ACC112 (cell line): ENCODE measurements at regions not wholly inside any gene's neighbourhood (a gene's known extent, or its start where the extent isn't known, plus 50 kb on each side); places are given as distances from the start of the nearest gene placed in this dataset.
"Not testable (repeated sequence)": the region's sequence is repeated elsewhere in the genome, so short reads cannot be mapped to it uniquely, and the experiment has no call there.

Source experiments
- H2AFZ ChIP-seq: fragments of 200-600 bp; sonication (generic); one replicate; pipeline ENCODE4 v1.6.0; 2017; ENCODE audit warnings: antibody characterized with exemption, low read length; ENCODE audit not compliant: unreplicated experiment
- H3K27ac ChIP-seq: fragments of 200-600 bp; sonication (generic); 2 replicates; pipeline ENCODE4 v1.5.1; 2014; ENCODE audit warnings: low read depth, mild to moderate bottlenecking, antibody characterized with exemption, low read length, moderate library complexity
- H3K27me3 ChIP-seq: fragments of 200-600 bp; sonication (generic); 2 replicates; pipeline ENCODE4 v1.6.1; 2014; ENCODE audit warnings: mild to moderate bottlenecking, antibody characterized with exemption, low read length, moderate library complexity, mixed read lengths; ENCODE audit not compliant: insufficient read depth
- H3K36me3 ChIP-seq: fragments of 200-600 bp; sonication (generic); 2 replicates; pipeline ENCODE4 v1.6.1; 2016; ENCODE audit warnings: mild to moderate bottlenecking, antibody characterized with exemption, low read length, moderate library complexity, mixed read lengths; ENCODE audit not compliant: insufficient read depth
- H3K4me1 ChIP-seq: fragments of 200-600 bp; sonication (generic); one replicate; pipeline ENCODE4 v1.6.1; 2016; ENCODE audit warnings: low read length, mixed read lengths; ENCODE audit not compliant: insufficient read depth, unreplicated experiment, control insufficient read depth
- H3K4me3 ChIP-seq: fragments of 200-600 bp; sonication (generic); 2 replicates; pipeline ENCODE4 v1.5.1; 2014; ENCODE audit warnings: mild to moderate bottlenecking, low read depth, low read length
- H3K79me2 ChIP-seq: fragments of 200-600 bp; sonication (generic); one replicate; pipeline ENCODE4 v1.6.0; 2016; ENCODE audit warnings: low read length; ENCODE audit not compliant: control insufficient read depth, unreplicated experiment, insufficient read depth

- Histone ChIP-seq H3K4me3 (no peak overlapping the region), H3K27ac (no peak overlapping the region), H2AFZ (no peak overlapping the region)
Observed at GRCh38 chr13:70253834-70254233, 145.6 kb upstream of the KLHL1 start.

GRCh38 chr13:70253411-70253810, 145.2 kb upstream of the KLHL1 start:
- H3K4me1 ChIP-seq, result no peaks in the 10 kb centered on the region
- H3K79me2 ChIP-seq, result no peaks in the 10 kb centered on the region
- no peaks in the 10 kb centered on the region for H3K36me3 ChIP-seq
- no peak overlapping the region for H2AFZ ChIP-seq
- no peak overlapping the region for H3K4me3 ChIP-seq
- H3K27ac ChIP-seq, result no peak overlapping the region
- H3K27me3 ChIP-seq, result no peaks in the 10 kb centered on the region

More at GRCh38 chr13:70253834-70254233, 145.6 kb upstream of the KLHL1 start:
- Histone ChIP-seq H3K4me1 (no peaks in the 10 kb centered on the region), H3K36me3 (no peaks in the 10 kb centered on the region), H3K27me3 (no peaks in the 10 kb centered on the region), H3K79me2 (no peaks in the 10 kb centered on the region)

- Histone ChIP-seq H3K27me3 (no peaks in the 10 kb centered on the region), H3K36me3 (no peaks in the 10 kb centered on the region), H3K4me3 (no peak overlapping the region), H3K4me1 (no peaks in the 10 kb centered on the region), H3K27ac (no peak overlapping the region), H2AFZ (no peak overlapping the region), H3K79me2 (no peaks in the 10 kb centered on the region)
Observed at GRCh38 chr13:70249332-70250064, 141.2 kb upstream of the KLHL1 start.

GRCh38 chr13:70237131-70237530, 128.9 kb upstream of the KLHL1 start:
- no peak overlapping the region for H2AFZ ChIP-seq
- no peaks in the 10 kb centered on the region for H3K36me3 ChIP-seq
- H3K27ac ChIP-seq, result no peak overlapping the region
- no peaks in the 10 kb centered on the region for H3K27me3 ChIP-seq
- H3K79me2 ChIP-seq, result no peaks in the 10 kb centered on the region
- H3K4me3 ChIP-seq, result no peak overlapping the region
- H3K4me1 ChIP-seq, result no peaks in the 10 kb centered on the region

GRCh38 chr13:70235565-70235964, 127.3 kb upstream of the KLHL1 start:
- no peak overlapping the region for H2AFZ ChIP-seq
- no peaks in the 10 kb centered on the region for H3K4me1 ChIP-seq
- no peak overlapping the region for H3K27ac ChIP-seq
- no peaks in the 10 kb centered on the region for H3K79me2 ChIP-seq
- no peaks in the 10 kb centered on the region for H3K27me3 ChIP-seq
- no peak overlapping the region for H3K4me3 ChIP-seq
- H3K36me3 ChIP-seq, result no peaks in the 10 kb centered on the region

GRCh38 chr13:70223911-70224310, 115.7 kb upstream of the KLHL1 start:
- H3K4me1 ChIP-seq, result no peaks in the 10 kb centered on the region
- H3K27ac ChIP-seq, result no peak overlapping the region
- H3K4me3 ChIP-seq, result no peak overlapping the region
- H3K79me2 ChIP-seq, result no peaks in the 10 kb centered on the region
- H3K36me3 ChIP-seq, result no peaks in the 10 kb centered on the region
- H3K27me3 ChIP-seq, result no peaks in the 10 kb centered on the region
- H2AFZ ChIP-seq, result no peak overlapping the region

GRCh38 chr13:70222926-70223325, 114.7 kb upstream of the KLHL1 start:
- H3K4me3 ChIP-seq, result no peak overlapping the region
- no peaks in the 10 kb centered on the region for H3K4me1 ChIP-seq
- no peaks in the 10 kb centered on the region for H3K79me2 ChIP-seq
- no peak overlapping the region for H3K27ac ChIP-seq
- H2AFZ ChIP-seq, result no peak overlapping the region
- no peaks in the 10 kb centered on the region for H3K36me3 ChIP-seq
- no peaks in the 10 kb centered on the region for H3K27me3 ChIP-seq

- H3K27ac ChIP-seq, result no peak overlapping the region
- H3K27me3 ChIP-seq, result no peaks in the 10 kb centered on the region
- H3K36me3 ChIP-seq, result no peaks in the 10 kb centered on the region
- H2AFZ ChIP-seq, result no peak overlapping the region
- no peaks in the 10 kb centered on the region for H3K4me1 ChIP-seq
- H3K4me3 ChIP-seq, result no peak overlapping the region
- H3K79me2 ChIP-seq, result no peaks in the 10 kb centered on the region
Observed at GRCh38 chr13:70218618-70219017, 110.4 kb upstream of the KLHL1 start.

GRCh38 chr13:70208968-70209367, 100.7 kb upstream of the KLHL1 start:
- H2AFZ ChIP-seq, H3K79me2 ChIP-seq, H3K36me3 ChIP-seq, H3K4me1 ChIP-seq, H3K27me3 ChIP-seq, H3K4me3 ChIP-seq, H3K27ac ChIP-seq: not testable (repeated sequence)

GRCh38 chr13:70206671-70207070, 98.4 kb upstream of the KLHL1 start:
- Histone ChIP-seq H3K27me3 (no peaks in the 10 kb centered on the region), H3K36me3 (no peaks in the 10 kb centered on the region), H3K4me1 (no peaks in the 10 kb centered on the region), H3K27ac (no peak overlapping the region), H3K79me2 (no peaks in the 10 kb centered on the region), H2AFZ (no peak overlapping the region), H3K4me3 (no peak overlapping the region)

- no peaks in the 10 kb centered on the region for H3K4me1 ChIP-seq
- no peaks in the 10 kb centered on the region for H3K27me3 ChIP-seq
- no peaks in the 10 kb centered on the region for H3K79me2 ChIP-seq
- H2AFZ ChIP-seq, result no peak overlapping the region
- no peaks in the 10 kb centered on the region for H3K36me3 ChIP-seq
- H3K4me3 ChIP-seq, result no peak overlapping the region
- H3K27ac ChIP-seq, result no peak overlapping the region
Observed at GRCh38 chr13:70203661-70204229, 95.5 kb upstream of the KLHL1 start.
